SK-N-SH treated with all-trans-retinoic acid at 6 μM for 48 hours (cell line): ENCODE measurements at regions not wholly inside any gene's neighbourhood (a gene's known extent, or its start where the extent isn't known, plus 50 kb on each side); places are given as distances from the start of the nearest gene placed in this dataset.

Source experiments
- CSDC2 ChIP-seq: fragments of 250-450 bp; sonication (Bioruptor Pico); IDR thresholded peaks from 2 replicates; pipeline ENCODE4 v1.5.0; 2020; ENCODE audit warnings: mild to moderate bottlenecking, moderate library complexity
- ISL1 ChIP-seq: fragments of 250-450 bp; sonication (Bioruptor Pico); IDR thresholded peaks from 2 replicates; pipeline ENCODE4 v2.1.2; 2022; ENCODE audit warnings: mild to moderate bottlenecking, moderate library complexity

DNA sequence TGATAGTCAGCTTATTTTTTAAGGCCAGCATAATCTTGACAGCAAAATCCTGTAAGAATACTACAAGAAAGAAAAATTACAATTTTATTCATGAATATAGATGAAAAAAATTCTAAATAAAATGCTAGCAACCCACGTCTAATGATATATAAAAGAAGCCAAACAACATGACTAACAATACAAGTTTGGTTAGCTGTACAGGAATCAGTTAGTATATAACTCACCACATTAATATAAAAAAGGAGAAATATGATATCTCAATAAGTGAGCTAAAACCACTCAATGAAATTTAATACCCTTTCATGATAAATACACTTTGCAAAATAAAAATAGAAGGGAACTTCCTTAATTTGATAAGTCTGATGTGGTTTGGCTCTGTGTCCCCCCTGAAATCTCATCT is 139.7 kb upstream of the MAN2A1 start:
- TF ChIP-seq ISL1 (CRISPR knock-in tag) (no peak), CSDC2 (CRISPR knock-in tag) (no peak)
